Transverse colon (tissue), 4 donors: ENCODE measurements at regions not wholly inside any gene's neighbourhood (a gene's known extent, or its start where the extent isn't known, plus 50 kb on each side); places are given as distances from the start of the nearest gene placed in this dataset.

Experiments used
- DNase-seq: peaks from one replicate; pipeline ENCODE4 v3.0.0-alpha.2; 2019
- H3K27ac ChIP-seq, 4 donors: fragments of 200-600 bp; sonication (generic); 2 replicates each; pipeline ENCODE4 v1.5.1; 2016 to 2018; ENCODE audit warnings: inconsistent platforms in 4 of 4
- H3K27me3 ChIP-seq: fragments of 200-600 bp; sonication (generic); 2 replicates; pipeline ENCODE4 v1.5.1; 2017; ENCODE audit warnings: inconsistent platforms
- H3K36me3 ChIP-seq, 4 donors: fragments of 200-600 bp; sonication (generic); 2 replicates each; pipeline ENCODE4 v1.5.1; 2017 to 2019; ENCODE audit warnings: inconsistent platforms in 4 of 4
- H3K4me1 ChIP-seq, 4 donors: fragments of 200-600 bp; sonication (generic); 2 replicates each; pipeline ENCODE4 v1.5.1; 2017 to 2020; ENCODE audit warnings: inconsistent platforms in 4 of 4
- H3K4me3 ChIP-seq, 4 donors: fragments of 200-600 bp; sonication (generic); 1 replicate in 1 of 4; 2 replicates in 3 of 4; pipeline versions ENCODE4 v1.5.1 to v1.6.1; 2017 to 2019; ENCODE audit warnings: inconsistent platforms in 4 of 4
- H3K9me3 ChIP-seq, 2 donors: fragments of 200-600 bp; sonication (generic); 2 replicates each; pipeline ENCODE4 v1.5.1; 2017 to 2019; ENCODE audit warnings: inconsistent platforms in 2 of 2
- CTCF ChIP-seq, 5 experiments: fragments of 200-600 bp in 3 of 5; fragments of 450-650 bp in 2 of 5; sonication (generic) in 3 of 5; IDR thresholded peaks; 1 replicate in 2 of 5; 2 replicates in 3 of 5; pipeline ENCODE4 v1.5.1; 2016 to 2017; ENCODE audit warnings: antibody characterized with exemption in 5 of 5, inconsistent platforms in 3 of 5, mild to moderate bottlenecking in 2 of 5, moderate library complexity in 1 of 5
- EP300 ChIP-seq: sonication (generic); formaldehyde crosslinking; IDR thresholded peaks from one replicate; pipeline ENCODE4 v1.6.1; 2017; ENCODE audit warnings: antibody characterized with exemption, low read depth
- POLR2A ChIP-seq: fragments of 450-650 bp; IDR thresholded peaks from one replicate; pipeline ENCODE4 v1.6.1; 2016; ENCODE audit warnings: antibody characterized with exemption, mild to moderate bottlenecking, moderate library complexity
- POLR2AphosphoS5 ChIP-seq, 3 donors: sonication (generic); formaldehyde crosslinking; IDR thresholded peaks; one replicate each; pipeline ENCODE4 v1.6.1; 2016; ENCODE audit warnings: antibody characterized with exemption in 3 of 3
- WGBS, 2 donors: methylation state at CpG; one replicate each; pipeline ENCODE4 v1.1.5; 2018; ENCODE audit warnings: low coverage in 1 of 2; 5-methylcytosine and 5-hydroxymethylcytosine counted together
- in situ Hi-C, 4 donors: fragments of 200-750 bp; cut with MboI; loops; one replicate each; pipeline versions ENCODE4 v1.15.0 to v1.15.1; 2017; ENCODE audit warnings: low sequenced_read_pairs in 3 of 4, low pct_ligation_motif_present in 1 of 4, low pct_unique_long_range_greater_than_20kb in 1 of 4
- intact Hi-C: fragments of 100-400 bp; cut with DNase I; formaldehyde crosslinking; loops from one replicate; pipeline ENCODE4 v1.15.1; 2023; ENCODE audit warnings: low total_unique reads

GRCh38 chrX:36849407-36849806, 158.8 kb upstream of the FAM47C start:
- Histone ChIP-seq H3K4me3 (no peak overlapping the region), H3K27me3 (no peaks in the 10 kb centered on the region), H3K36me3 (no peaks in the 10 kb centered on the region), H3K9me3 (no peaks in the 10 kb centered on the region), H3K27ac (no peak overlapping the region), H3K4me1 (no peaks in the 10 kb centered on the region)
- no peak for TF ChIP-seq POLR2AphosphoS5 (IDR thresholded peaks at IDR 0.05)
- TF ChIP-seq CTCF (IDR thresholded peaks at IDR 0.05): no peak
- no peak for TF ChIP-seq EP300
- no peak for TF ChIP-seq POLR2A
- DNase-seq: no peak
- in situ Hi-C loops: no loop called here
- WGBS, 2 donors: 34% methylated on average over 2 of the region's 2 CpGs; no CpG with 5 or more reads in 1 of the 2 donors
- intact Hi-C loops: no loop called here

GRCh38 chrX:36856849-36857248, 151.3 kb upstream of the FAM47C start:
- Histone ChIP-seq H3K4me3 (no peak overlapping the region), H3K27me3 (no peaks in the 10 kb centered on the region), H3K9me3 (no peaks in the 10 kb centered on the region), H3K36me3 (no peaks in the 10 kb centered on the region), H3K4me1 (no peaks in the 10 kb centered on the region), H3K27ac (no peak overlapping the region)
- TF ChIP-seq POLR2A (no peak), EP300 (no peak), POLR2AphosphoS5 (IDR thresholded peaks at IDR 0.05) (no peak), CTCF (IDR thresholded peaks at IDR 0.05) (no peak)
- DNase-seq: no peak
- in situ Hi-C loops: loop anchor here in 1 of 4 donors (25.0 kb wide), 1 partner anchor 970 kb away; no protein-coding TSS in a partner anchor
- intact Hi-C loops: no loop called here
- WGBS, 2 donors: 87 to 90% methylated on average over 2 to 3 of the region's 3 CpGs

- H3K27ac ChIP-seq: no peak overlapping the region
- TF ChIP-seq CTCF (IDR thresholded peaks at IDR 0.05) (no peak), POLR2AphosphoS5 (IDR thresholded peaks at IDR 0.05) (no peak), POLR2A (no peak), EP300 (no peak)
- H3K9me3 ChIP-seq: no peaks in the 10 kb centered on the region
- no peaks in the 10 kb centered on the region for H3K4me1 ChIP-seq
- 86% methylated on average over 7 of the region's 7 CpGs; no CpG with 5 or more reads in 1 of the 2 donors for WGBS, 2 donors
- in situ Hi-C loops: loop anchor here in 1 of 4 donors (25.0 kb wide), 1 partner anchor 972 kb away; no protein-coding TSS in a partner anchor
- intact Hi-C loops: no loop called here
- no peak overlapping the region for H3K4me3 ChIP-seq
- DNase-seq: no peak
- H3K36me3 ChIP-seq: no peaks in the 10 kb centered on the region
- no peaks in the 10 kb centered on the region for H3K27me3 ChIP-seq
Measured at GRCh38 chrX:36859231-36859630, 148.9 kb upstream of the FAM47C start.

- intact Hi-C loops: no loop called here
Measured at GRCh38 chrX:36861601-36862000, 146.6 kb upstream of the FAM47C start.

More at GRCh38 chrX:36861601-36862000, 146.6 kb upstream of the FAM47C start:
- Histone ChIP-seq H3K27me3 (no peaks in the 10 kb centered on the region), H3K4me1 (no peaks in the 10 kb centered on the region), H3K4me3 (no peak overlapping the region), H3K27ac (no peak overlapping the region), H3K9me3 (no peaks in the 10 kb centered on the region), H3K36me3 (no peaks in the 10 kb centered on the region)
- DNase-seq: no peak
- in situ Hi-C loops: loop anchor here in 1 of 4 donors (25.0 kb wide), 1 partner anchor 974 kb away; no protein-coding TSS in a partner anchor
- TF ChIP-seq CTCF (IDR thresholded peaks at IDR 0.05): no peak
- TF ChIP-seq POLR2AphosphoS5 (IDR thresholded peaks at IDR 0.05): no peak
- TF ChIP-seq POLR2A: no peak
- TF ChIP-seq EP300: no peak
